Neural cell (in vitro differentiated cells): ENCODE measurements at regions not wholly inside any gene's neighbourhood (a gene's known extent, or its start where the extent isn't known, plus 50 kb on each side); places are given as distances from the start of the nearest gene placed in this dataset.

Source experiments
- CTCF ChIP-seq: fragments of 450-650 bp; IDR thresholded peaks from 2 replicates; pipeline ENCODE4 v1.5.1; 2014; ENCODE audit warnings: antibody characterized with exemption, mild to moderate bottlenecking, moderate library complexity; ENCODE audit not compliant: poor library complexity, severe bottlenecking
- EP300 ChIP-seq: fragments of 450-650 bp; conservative IDR thresholded peaks from 2 replicates; pipeline ENCODE4 v1.6.1; 2014; ENCODE audit warnings: antibody characterized with exemption, mild to moderate bottlenecking, moderate library complexity; ENCODE audit not compliant: poor library complexity, severe bottlenecking
- EZH2 ChIP-seq: fragments of 200-600, 300-800 bp; shearing (Covaris generic), sonication (generic); IDR thresholded peaks from 2 replicates; pipeline ENCODE4 v1.6.1; 2014; ENCODE audit warnings: antibody characterized with exemption, low read length, borderline replicate concordance, mild to moderate bottlenecking; ENCODE audit not compliant: insufficient read depth, poor library complexity, severe bottlenecking
- MXI1 ChIP-seq: fragments of 450-650 bp; conservative IDR thresholded peaks from 2 replicates; pipeline ENCODE4 v1.6.1; 2014; ENCODE audit warnings: antibody characterized with exemption, mild to moderate bottlenecking; ENCODE audit not compliant: poor library complexity, severe bottlenecking
- POLR2AphosphoS5 ChIP-seq: IDR thresholded peaks from 2 replicates; pipeline ENCODE4 v1.6.1; 2012
- RAD21 ChIP-seq: fragments of 450-650 bp; conservative IDR thresholded peaks from 2 replicates; pipeline ENCODE4 v1.6.1; 2014; ENCODE audit warnings: antibody characterized with exemption, mild to moderate bottlenecking, moderate library complexity
- TAF1 ChIP-seq: IDR thresholded peaks from 2 replicates; pipeline ENCODE4 v1.6.1; 2012; ENCODE audit warnings: low read depth

- TF ChIP-seq POLR2AphosphoS5 (no peak), CTCF (no peak), TAF1 (no peak), EP300 (no peak), EZH2 (no peak), RAD21 (no peak), MXI1 (no peak)
Measured at GRCh38 chrX:137930533-137930932, 364.6 kb downstream of the ZIC3 start.
